ENCODE measurements at regions not wholly inside any gene's neighbourhood (a gene's known extent, or its start where the extent isn't known, plus 50 kb on each side); places are given as distances from the start of the nearest gene placed in this dataset.
"Not testable (repeated sequence)": the region's sequence is repeated elsewhere in the genome, so short reads cannot be mapped to it uniquely, and the experiment has no call there.

GRCh38 chrX:47723689-47724088 lies 64.7 kb upstream of the UXT start:
- no peaks in the 10 kb centered on the region for H3K27me3 ChIP-seq (ENCODE audit: control insufficient read depth, insufficient read depth, low read length)
- TF ChIP-seq CTCF (IDR thresholded peaks at IDR 0.05; ENCODE audit: insufficient read depth, low read length, poor library complexity, severe bottlenecking), result no peak
- no peaks in the 10 kb centered on the region for H3K36me3 ChIP-seq (ENCODE audit: control insufficient read depth, insufficient read depth, low read length)
- no peak for DNase-seq (ENCODE audit: low read depth)
- H3K4me3 ChIP-seq (ENCODE audit: low read depth, low read length), result no peak overlapping the region

- H3K27me3 ChIP-seq (ENCODE audit: control insufficient read depth, insufficient read depth, low read length), result no peaks in the 10 kb centered on the region
- no peak for TF ChIP-seq CTCF (IDR thresholded peaks at IDR 0.05; ENCODE audit: insufficient read depth, low read length, poor library complexity, severe bottlenecking)
- H3K4me3 ChIP-seq (ENCODE audit: low read depth, low read length), result no peak overlapping the region
- H3K36me3 ChIP-seq (ENCODE audit: control insufficient read depth, insufficient read depth, low read length), result no peaks in the 10 kb centered on the region
- DNase-seq (ENCODE audit: low read depth), result no peak
These were observed 64.1 kb upstream of the UXT start for GRCh38 chrX:47723083-47723482.

GRCh38 chrX:47722260-47722659 lies 63.3 kb upstream of the UXT start:
- Histone ChIP-seq H3K27me3 (ENCODE audit: control insufficient read depth, insufficient read depth, low read length) (no peaks in the 10 kb centered on the region), H3K4me3 (ENCODE audit: low read depth, low read length) (no peak overlapping the region), H3K36me3 (ENCODE audit: control insufficient read depth, insufficient read depth, low read length) (no peaks in the 10 kb centered on the region)
- TF ChIP-seq CTCF (IDR thresholded peaks at IDR 0.05; ENCODE audit: insufficient read depth, low read length, poor library complexity, severe bottlenecking), result no peak
- DNase-seq (ENCODE audit: low read depth), result no peak

- H3K36me3 ChIP-seq (ENCODE audit: control insufficient read depth, insufficient read depth, low read length); H3K27me3 ChIP-seq (ENCODE audit: control insufficient read depth, insufficient read depth, low read length); DNase-seq (ENCODE audit: low read depth); H3K4me3 ChIP-seq (ENCODE audit: low read depth, low read length): not testable (repeated sequence)
These were observed 56.1 kb upstream of the UXT start for GRCh38 chrX:47715078-47715477.

GRCh38 chrX:47712675-47713074 lies 53.7 kb upstream of the UXT start:
- DNase-seq (ENCODE audit: low read depth); H3K36me3 ChIP-seq (ENCODE audit: control insufficient read depth, insufficient read depth, low read length); H3K27me3 ChIP-seq (ENCODE audit: control insufficient read depth, insufficient read depth, low read length); H3K4me3 ChIP-seq (ENCODE audit: low read depth, low read length): not testable (repeated sequence)

GRCh38 chrX:47710252-47710651 lies 51.3 kb upstream of the UXT start:
- no peak for TF ChIP-seq CTCF (IDR thresholded peaks at IDR 0.05; ENCODE audit: insufficient read depth, low read length, poor library complexity, severe bottlenecking)
- Histone ChIP-seq H3K27me3 (ENCODE audit: control insufficient read depth, insufficient read depth, low read length) (no peaks in the 10 kb centered on the region), H3K4me3 (ENCODE audit: low read depth, low read length) (no peak overlapping the region), H3K36me3 (ENCODE audit: control insufficient read depth, insufficient read depth, low read length) (no peaks in the 10 kb centered on the region)
- DNase-seq (ENCODE audit: low read depth), result no peak

Data from kidney epithelial cell (primary cell).